ENCODE measurements at regions not wholly inside any gene's neighbourhood (a gene's known extent, or its start where the extent isn't known, plus 50 kb on each side); places are given as distances from the start of the nearest gene placed in this dataset.

DNA sequence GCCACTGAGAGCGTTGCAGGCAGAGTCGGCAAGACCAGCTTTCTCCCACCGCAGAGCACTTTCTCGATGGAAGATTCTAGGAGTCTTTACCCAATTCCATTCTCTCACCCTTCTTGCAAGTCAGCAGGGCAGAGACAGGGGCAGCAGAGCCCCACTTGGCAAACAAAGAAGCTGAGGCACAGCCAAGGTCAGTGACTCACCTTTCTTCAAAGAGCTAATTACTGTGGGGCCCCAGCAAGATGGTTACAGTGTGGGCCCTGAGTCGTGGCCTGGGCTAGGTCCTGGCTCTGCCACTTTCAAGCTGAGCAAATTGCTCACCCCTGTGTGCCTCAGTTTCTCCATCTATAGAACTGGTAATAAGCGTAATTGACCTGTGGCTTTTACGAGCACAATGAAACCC lies 277.0 kb downstream of the PREX1 start:
- TF ChIP-seq, protein P1, sequence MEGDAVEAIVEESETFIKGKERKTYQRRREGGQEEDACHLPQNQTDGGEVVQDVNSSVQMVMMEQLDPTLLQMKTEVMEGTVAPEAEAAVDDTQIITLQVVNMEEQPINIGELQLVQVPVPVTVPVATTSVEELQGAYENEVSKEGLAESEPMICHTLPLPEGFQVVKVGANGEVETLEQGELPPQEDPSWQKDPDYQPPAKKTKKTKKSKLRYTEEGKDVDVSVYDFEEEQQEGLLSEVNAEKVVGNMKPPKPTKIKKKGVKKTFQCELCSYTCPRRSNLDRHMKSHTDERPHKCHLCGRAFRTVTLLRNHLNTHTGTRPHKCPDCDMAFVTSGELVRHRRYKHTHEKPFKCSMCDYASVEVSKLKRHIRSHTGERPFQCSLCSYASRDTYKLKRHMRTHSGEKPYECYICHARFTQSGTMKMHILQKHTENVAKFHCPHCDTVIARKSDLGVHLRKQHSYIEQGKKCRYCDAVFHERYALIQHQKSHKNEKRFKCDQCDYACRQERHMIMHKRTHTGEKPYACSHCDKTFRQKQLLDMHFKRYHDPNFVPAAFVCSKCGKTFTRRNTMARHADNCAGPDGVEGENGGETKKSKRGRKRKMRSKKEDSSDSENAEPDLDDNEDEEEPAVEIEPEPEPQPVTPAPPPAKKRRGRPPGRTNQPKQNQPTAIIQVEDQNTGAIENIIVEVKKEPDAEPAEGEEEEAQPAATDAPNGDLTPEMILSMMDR (IDR thresholded peaks at IDR 0.05) = no peak
- no peak for TF ChIP-seq EZH2 (IDR thresholded peaks at IDR 0.05)
